ENCODE measurements at regions not wholly inside any gene's neighbourhood (a gene's known extent, or its start where the extent isn't known, plus 50 kb on each side); places are given as distances from the start of the nearest gene placed in this dataset.
"Not testable (repeated sequence)": the region's sequence is repeated elsewhere in the genome, so short reads cannot be mapped to it uniquely, and the experiment has no call there.

DNA sequence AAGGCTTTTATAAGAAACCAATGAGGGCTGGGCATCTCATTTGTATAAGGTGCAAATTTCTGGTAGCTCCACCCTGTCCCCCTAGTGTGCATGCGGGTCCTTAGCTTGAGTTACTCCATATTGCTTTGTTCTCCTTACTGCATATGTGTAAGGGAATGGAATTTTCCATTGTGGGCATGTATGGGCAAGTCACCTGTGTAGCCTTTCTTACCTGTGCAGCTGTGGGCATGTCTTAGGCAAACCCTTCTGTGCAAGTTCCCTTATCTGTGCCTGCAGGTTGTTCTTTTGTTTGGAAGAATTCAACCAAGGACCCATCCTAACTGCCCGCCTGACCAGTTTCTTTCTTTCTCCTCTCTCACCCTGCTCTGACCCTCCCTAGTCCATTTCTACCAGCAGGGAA, 122.8 kb upstream of the HS3ST4 start:
- TF ChIP-seq EZH2 (IDR thresholded peaks at IDR 0.05; ENCODE audit: low read length, missing control alignments): no peak
- TF ChIP-seq, protein P1, sequence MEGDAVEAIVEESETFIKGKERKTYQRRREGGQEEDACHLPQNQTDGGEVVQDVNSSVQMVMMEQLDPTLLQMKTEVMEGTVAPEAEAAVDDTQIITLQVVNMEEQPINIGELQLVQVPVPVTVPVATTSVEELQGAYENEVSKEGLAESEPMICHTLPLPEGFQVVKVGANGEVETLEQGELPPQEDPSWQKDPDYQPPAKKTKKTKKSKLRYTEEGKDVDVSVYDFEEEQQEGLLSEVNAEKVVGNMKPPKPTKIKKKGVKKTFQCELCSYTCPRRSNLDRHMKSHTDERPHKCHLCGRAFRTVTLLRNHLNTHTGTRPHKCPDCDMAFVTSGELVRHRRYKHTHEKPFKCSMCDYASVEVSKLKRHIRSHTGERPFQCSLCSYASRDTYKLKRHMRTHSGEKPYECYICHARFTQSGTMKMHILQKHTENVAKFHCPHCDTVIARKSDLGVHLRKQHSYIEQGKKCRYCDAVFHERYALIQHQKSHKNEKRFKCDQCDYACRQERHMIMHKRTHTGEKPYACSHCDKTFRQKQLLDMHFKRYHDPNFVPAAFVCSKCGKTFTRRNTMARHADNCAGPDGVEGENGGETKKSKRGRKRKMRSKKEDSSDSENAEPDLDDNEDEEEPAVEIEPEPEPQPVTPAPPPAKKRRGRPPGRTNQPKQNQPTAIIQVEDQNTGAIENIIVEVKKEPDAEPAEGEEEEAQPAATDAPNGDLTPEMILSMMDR (conservative IDR thresholded peaks at IDR 0.05 in 1 of 2, IDR thresholded peaks at IDR 0.05 in 1 of 2; ENCODE audit: low read depth in 1 of 2, low read length in 2 of 2): no peak
- Histone ChIP-seq H3K9me3 (ENCODE audit: control insufficient read depth, insufficient read depth, low read depth, low read length) (no peaks in the 10 kb centered on the region), H3K27me3 (ENCODE audit: control insufficient read depth, insufficient read depth, low read length) (no peaks in the 10 kb centered on the region), H3K27ac (ENCODE audit: insufficient read depth, low read length) (no peak overlapping the region), H3K36me3 (ENCODE audit: control insufficient read depth, insufficient read depth, low read length) (no peaks in the 10 kb centered on the region), H3K4me3 (replicated peaks in 1 of 4; ENCODE audit: control extremely low read depth in 1 of 4, insufficient read depth in 1 of 4, low read depth in 3 of 4, low read length in 4 of 4) (no peak overlapping the region), H4K20me1 (ENCODE audit: control insufficient read depth, extremely low read depth, insufficient read depth, low read length) (no peaks in the 10 kb centered on the region), H3K79me2 (ENCODE audit: control insufficient read depth, insufficient read depth, low read length) (no peaks in the 10 kb centered on the region), H3K9ac (ENCODE audit: insufficient read depth, low read length) (no peak overlapping the region), H3K4me2 (ENCODE audit: extremely low read depth, insufficient read depth, low read length) (no peak overlapping the region), H2AFZ (ENCODE audit: low read length) (no peak overlapping the region), H3K4me1 (ENCODE audit: control insufficient read depth, extremely low read depth, insufficient read depth, low read length) (no peaks in the 10 kb centered on the region)
- DNase-seq (ENCODE audit: low read depth in 2 of 2): no peak

DNA sequence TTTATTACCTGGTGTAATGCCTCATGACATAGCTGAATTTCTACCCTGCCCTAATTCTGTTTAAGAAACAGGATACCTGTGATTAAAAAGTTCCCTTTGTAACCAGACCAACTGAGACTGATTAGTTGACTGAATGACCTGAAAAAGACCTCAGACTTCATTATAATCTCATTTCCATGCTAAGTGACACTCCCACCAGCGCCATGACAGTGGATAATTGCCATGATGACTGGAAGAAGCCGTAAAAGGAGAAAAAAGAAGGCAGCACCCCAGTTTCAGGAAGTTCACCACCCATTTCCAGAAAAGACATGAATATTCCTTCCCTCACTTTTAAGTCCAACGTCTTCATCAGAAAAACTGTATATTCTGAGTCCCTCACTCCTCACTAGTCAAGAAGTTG, 125.6 kb upstream of the HS3ST4 start:
- H3K4me2 ChIP-seq (ENCODE audit: extremely low read depth, insufficient read depth, low read length): no peak overlapping the region
- H3K4me3 ChIP-seq (replicated peaks in 1 of 4; ENCODE audit: control extremely low read depth in 1 of 4, insufficient read depth in 1 of 4, low read depth in 3 of 4, low read length in 4 of 4): no peak overlapping the region
- DNase-seq (ENCODE audit: low read depth in 2 of 2): no peak
- no peaks in the 10 kb centered on the region for H3K79me2 ChIP-seq (ENCODE audit: control insufficient read depth, insufficient read depth, low read length)
- no peaks in the 10 kb centered on the region for H3K4me1 ChIP-seq (ENCODE audit: control insufficient read depth, extremely low read depth, insufficient read depth, low read length)
- no peaks in the 10 kb centered on the region for H3K9me3 ChIP-seq (ENCODE audit: control insufficient read depth, insufficient read depth, low read depth, low read length)
- no peaks in the 10 kb centered on the region for H3K27me3 ChIP-seq (ENCODE audit: control insufficient read depth, insufficient read depth, low read length)
- no peaks in the 10 kb centered on the region for H3K36me3 ChIP-seq (ENCODE audit: control insufficient read depth, insufficient read depth, low read length)
- no peaks in the 10 kb centered on the region for H4K20me1 ChIP-seq (ENCODE audit: control insufficient read depth, extremely low read depth, insufficient read depth, low read length)
- H3K27ac ChIP-seq (ENCODE audit: insufficient read depth, low read length): no peak overlapping the region
- no peak overlapping the region for H3K9ac ChIP-seq (ENCODE audit: insufficient read depth, low read length)
- H2AFZ ChIP-seq (ENCODE audit: low read length): no peak overlapping the region
- TF ChIP-seq EZH2 (IDR thresholded peaks at IDR 0.05; ENCODE audit: low read length, missing control alignments): no peak
- TF ChIP-seq, protein P1 (conservative IDR thresholded peaks at IDR 0.05 in 1 of 2, IDR thresholded peaks at IDR 0.05 in 1 of 2; ENCODE audit: low read depth in 1 of 2, low read length in 2 of 2): no peak

DNA sequence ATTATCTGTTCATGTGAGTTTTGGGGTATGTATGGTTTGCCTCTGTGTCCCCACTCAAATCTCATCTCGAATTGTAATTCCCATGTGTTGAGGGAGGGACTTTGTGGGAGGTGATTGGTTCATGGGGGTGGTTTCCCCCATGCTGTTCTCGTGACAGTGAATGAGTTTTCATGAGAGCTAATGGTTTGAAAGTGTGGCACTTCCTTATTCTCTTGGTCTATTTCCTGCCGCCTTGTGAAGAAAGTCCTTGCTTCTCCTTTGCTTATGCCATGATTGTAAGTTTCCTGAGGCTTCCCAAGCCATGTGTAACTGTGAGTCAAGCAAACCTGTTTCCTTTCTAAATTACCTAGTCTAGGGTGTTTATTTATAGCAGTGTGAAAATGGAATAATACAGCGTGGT, 128.1 kb upstream of the HS3ST4 start:
- H3K9ac ChIP-seq (ENCODE audit: insufficient read depth, low read length): no peak overlapping the region
- no peaks in the 10 kb centered on the region for H3K79me2 ChIP-seq (ENCODE audit: control insufficient read depth, insufficient read depth, low read length)
- H3K27me3 ChIP-seq (ENCODE audit: control insufficient read depth, insufficient read depth, low read length): no peaks in the 10 kb centered on the region
- no peaks in the 10 kb centered on the region for H3K9me3 ChIP-seq (ENCODE audit: control insufficient read depth, insufficient read depth, low read depth, low read length)
- no peak overlapping the region for H3K27ac ChIP-seq (ENCODE audit: insufficient read depth, low read length)
- no peak overlapping the region for H2AFZ ChIP-seq (ENCODE audit: low read length)
- DNase-seq (ENCODE audit: low read depth in 2 of 2): no peak
- no peaks in the 10 kb centered on the region for H4K20me1 ChIP-seq (ENCODE audit: control insufficient read depth, extremely low read depth, insufficient read depth, low read length)
- H3K4me3 ChIP-seq (replicated peaks in 1 of 4; ENCODE audit: control extremely low read depth in 1 of 4, insufficient read depth in 1 of 4, low read depth in 3 of 4, low read length in 4 of 4): no peak overlapping the region
- H3K4me1 ChIP-seq (ENCODE audit: control insufficient read depth, extremely low read depth, insufficient read depth, low read length): no peaks in the 10 kb centered on the region
- TF ChIP-seq, protein P1 (conservative IDR thresholded peaks at IDR 0.05 in 1 of 2, IDR thresholded peaks at IDR 0.05 in 1 of 2; ENCODE audit: low read depth in 1 of 2, low read length in 2 of 2): no peak
- TF ChIP-seq EZH2 (IDR thresholded peaks at IDR 0.05; ENCODE audit: low read length, missing control alignments): no peak
- no peaks in the 10 kb centered on the region for H3K36me3 ChIP-seq (ENCODE audit: control insufficient read depth, insufficient read depth, low read length)
- H3K4me2 ChIP-seq (ENCODE audit: extremely low read depth, insufficient read depth, low read length): no peak overlapping the region

DNA sequence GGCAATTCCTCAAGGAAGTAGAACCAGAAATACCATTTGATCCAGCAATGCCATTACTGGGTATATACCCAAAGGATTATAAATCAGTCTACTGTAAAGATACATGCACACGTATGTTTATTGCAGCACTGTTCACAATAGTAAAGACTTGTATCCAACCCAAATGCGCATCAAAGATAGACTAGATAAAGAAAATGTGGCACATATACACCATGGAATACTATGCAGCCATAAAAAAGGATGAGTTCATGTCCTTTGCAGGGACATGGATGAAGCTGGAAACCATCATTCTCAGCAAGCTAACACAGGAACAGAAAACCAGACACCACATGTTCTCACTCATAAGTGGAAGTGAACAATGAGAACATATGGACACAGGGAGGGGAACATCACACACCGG, 130.0 kb upstream of the HS3ST4 start:
- H3K4me1 ChIP-seq (ENCODE audit: control insufficient read depth, extremely low read depth, insufficient read depth, low read length); H3K4me3 ChIP-seq (replicated peaks in 1 of 4; ENCODE audit: control extremely low read depth in 1 of 4, insufficient read depth in 1 of 4, low read depth in 3 of 4, low read length in 4 of 4); DNase-seq (ENCODE audit: low read depth in 2 of 2); H3K9ac ChIP-seq (ENCODE audit: insufficient read depth, low read length); H2AFZ ChIP-seq (ENCODE audit: low read length); H3K36me3 ChIP-seq (ENCODE audit: control insufficient read depth, insufficient read depth, low read length); H3K27me3 ChIP-seq (ENCODE audit: control insufficient read depth, insufficient read depth, low read length); H3K4me2 ChIP-seq (ENCODE audit: extremely low read depth, insufficient read depth, low read length); H3K79me2 ChIP-seq (ENCODE audit: control insufficient read depth, insufficient read depth, low read length); H4K20me1 ChIP-seq (ENCODE audit: control insufficient read depth, extremely low read depth, insufficient read depth, low read length); H3K27ac ChIP-seq (ENCODE audit: insufficient read depth, low read length); H3K9me3 ChIP-seq (ENCODE audit: control insufficient read depth, insufficient read depth, low read depth, low read length): not testable (repeated sequence)

DNA sequence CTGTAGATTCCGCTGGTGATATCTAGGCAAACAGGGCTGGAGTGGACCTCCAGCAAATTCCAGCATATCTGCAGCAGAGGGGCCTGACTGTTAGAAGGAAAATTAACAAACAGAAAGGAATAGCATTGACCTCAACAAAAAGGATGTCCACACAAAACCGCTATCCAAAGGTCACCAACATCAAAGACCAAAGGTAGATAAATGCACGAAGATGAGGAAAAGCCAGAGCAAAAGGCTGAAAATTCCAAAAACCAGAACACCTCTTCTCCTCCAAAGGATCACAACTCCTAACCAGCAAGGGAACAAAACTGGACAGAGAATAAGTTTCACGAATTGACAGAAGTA, 134.8 kb upstream of the HS3ST4 start:
- not testable (repeated sequence) for DNase-seq (ENCODE audit: low read depth in 2 of 2); H3K9me3 ChIP-seq (ENCODE audit: control insufficient read depth, insufficient read depth, low read depth, low read length); H3K79me2 ChIP-seq (ENCODE audit: control insufficient read depth, insufficient read depth, low read length); H3K27ac ChIP-seq (ENCODE audit: insufficient read depth, low read length); H4K20me1 ChIP-seq (ENCODE audit: control insufficient read depth, extremely low read depth, insufficient read depth, low read length); H3K27me3 ChIP-seq (ENCODE audit: control insufficient read depth, insufficient read depth, low read length); H3K4me2 ChIP-seq (ENCODE audit: extremely low read depth, insufficient read depth, low read length); H3K4me1 ChIP-seq (ENCODE audit: control insufficient read depth, extremely low read depth, insufficient read depth, low read length); H3K4me3 ChIP-seq (replicated peaks in 1 of 4; ENCODE audit: control extremely low read depth in 1 of 4, insufficient read depth in 1 of 4, low read depth in 3 of 4, low read length in 4 of 4); H3K36me3 ChIP-seq (ENCODE audit: control insufficient read depth, insufficient read depth, low read length); H3K9ac ChIP-seq (ENCODE audit: insufficient read depth, low read length); H2AFZ ChIP-seq (ENCODE audit: low read length)

All from fibroblast of lung (primary cell).